ENCODE measurements at regions not wholly inside any gene's neighbourhood (a gene's known extent, or its start where the extent isn't known, plus 50 kb on each side); places are given as distances from the start of the nearest gene placed in this dataset.

GRCh38 chr5:148905541-148905940 is 79.1 kb downstream of the ADRB2 start:
- no peaks in the 10 kb centered on the region for H3K36me3 Mint-ChIP-seq
- H3K27ac Mint-ChIP-seq = no peak overlapping the region
- no peaks in the 10 kb centered on the region for H3K27me3 Mint-ChIP-seq (ENCODE audit: low read depth)
- TF ChIP-seq CTCF (IDR thresholded peaks at IDR 0.05; ENCODE audit: unreplicated experiment) = no peak
- no peak overlapping the region for H3K4me3 Mint-ChIP-seq
- no peak for DNase-seq (ENCODE audit: low spot score in 2 of 2, unreplicated experiment in 2 of 2)
- H3K4me1 Mint-ChIP-seq = no peaks in the 10 kb centered on the region
- H3K9me3 Mint-ChIP-seq = no peaks in the 10 kb centered on the region

GRCh38 chr5:148906968-148907367 is 80.6 kb downstream of the ADRB2 start:
- DNase-seq (ENCODE audit: low spot score in 2 of 2, unreplicated experiment in 2 of 2) = no peak
- H3K27me3 Mint-ChIP-seq (ENCODE audit: low read depth) = no peaks in the 10 kb centered on the region

GRCh38 chr5:148909040-148909439 is 82.6 kb downstream of the ADRB2 start:
- no peaks in the 10 kb centered on the region for H3K27me3 Mint-ChIP-seq (ENCODE audit: low read depth)
- no peaks in the 10 kb centered on the region for H3K36me3 Mint-ChIP-seq
- no peak for TF ChIP-seq CTCF (IDR thresholded peaks at IDR 0.05; ENCODE audit: unreplicated experiment)
- H3K9me3 Mint-ChIP-seq = no peaks in the 10 kb centered on the region
- H3K4me3 Mint-ChIP-seq = no peak overlapping the region
- DNase-seq (ENCODE audit: low spot score in 2 of 2, unreplicated experiment in 2 of 2) = no peak
- H3K27ac Mint-ChIP-seq = no peak overlapping the region
- H3K4me1 Mint-ChIP-seq = peaks cover 11% of the 10 kb centered on the region

More at GRCh38 chr5:148906968-148907367, 80.6 kb downstream of the ADRB2 start:
- no peak for TF ChIP-seq CTCF (IDR thresholded peaks at IDR 0.05; ENCODE audit: unreplicated experiment)
- no peak overlapping the region for H3K27ac Mint-ChIP-seq
- H3K4me3 Mint-ChIP-seq = no peak overlapping the region
- no peaks in the 10 kb centered on the region for H3K36me3 Mint-ChIP-seq
- H3K9me3 Mint-ChIP-seq = no peaks in the 10 kb centered on the region
- no peaks in the 10 kb centered on the region for H3K4me1 Mint-ChIP-seq

- H3K27ac Mint-ChIP-seq = no peak overlapping the region
- TF ChIP-seq CTCF (IDR thresholded peaks at IDR 0.05; ENCODE audit: unreplicated experiment) = no peak
- H3K9me3 Mint-ChIP-seq = no peaks in the 10 kb centered on the region
- no peaks in the 10 kb centered on the region for H3K36me3 Mint-ChIP-seq
- peaks cover 17% of the 10 kb centered on the region for H3K4me1 Mint-ChIP-seq
- DNase-seq (ENCODE audit: low spot score in 2 of 2, unreplicated experiment in 2 of 2) = no peak
- no peak overlapping the region for H3K4me3 Mint-ChIP-seq
- no peaks in the 10 kb centered on the region for H3K27me3 Mint-ChIP-seq (ENCODE audit: low read depth)
Observed at GRCh38 chr5:148909766-148910165, 83.4 kb downstream of the ADRB2 start.

- Mint-ChIP-seq H3K27me3 (ENCODE audit: low read depth) (no peaks in the 10 kb centered on the region), H3K9me3 (no peaks in the 10 kb centered on the region), H3K36me3 (no peaks in the 10 kb centered on the region), H3K4me1 (peaks cover 21% of the 10 kb centered on the region), H3K27ac (no peak overlapping the region), H3K4me3 (no peak overlapping the region)
- no peak for DNase-seq (ENCODE audit: low spot score in 2 of 2, unreplicated experiment in 2 of 2)
- no peak for TF ChIP-seq CTCF (IDR thresholded peaks at IDR 0.05; ENCODE audit: unreplicated experiment)
Observed at GRCh38 chr5:148910216-148910615, 83.8 kb downstream of the ADRB2 start.
